ENCODE measurements at regions not wholly inside any gene's neighbourhood (a gene's known extent, or its start where the extent isn't known, plus 50 kb on each side); places are given as distances from the start of the nearest gene placed in this dataset.

DNA sequence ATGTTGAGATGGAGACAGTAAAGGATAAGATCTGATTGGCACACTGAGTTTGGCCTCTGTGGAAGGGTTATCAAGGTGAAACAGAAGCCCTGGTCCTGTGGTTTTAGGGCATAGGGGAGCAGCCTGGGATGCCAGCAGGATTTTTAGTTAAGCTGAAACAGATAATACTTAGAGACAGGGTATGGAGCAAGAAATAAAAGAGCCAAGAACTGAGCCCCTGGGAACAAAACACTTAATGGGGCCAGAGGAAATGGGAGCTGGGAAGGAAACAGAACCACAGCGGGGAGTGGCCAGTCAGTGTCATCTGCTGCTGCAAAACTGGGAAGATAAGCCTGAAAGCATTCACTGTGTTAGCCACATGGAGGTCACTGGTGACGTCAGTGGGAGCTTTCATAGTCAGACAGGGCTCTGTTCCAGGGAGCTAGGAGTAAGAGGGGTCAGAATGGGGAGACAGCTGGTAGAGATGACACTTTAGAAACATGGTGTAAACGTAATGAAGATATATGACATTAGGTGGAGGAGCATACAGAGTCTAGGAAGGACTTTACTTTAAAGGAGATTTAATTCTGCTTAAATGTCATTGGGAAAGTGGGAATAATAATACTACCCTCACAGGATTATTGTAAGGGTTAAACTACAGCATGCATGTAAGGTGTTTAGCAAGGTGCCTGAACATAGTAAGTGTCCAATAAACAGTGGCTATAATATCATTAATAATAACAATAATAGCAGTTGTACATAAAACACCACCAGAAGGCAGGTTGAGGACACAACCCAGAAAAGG lies 172.7 kb upstream of the CTNNB1 start:
- H3K9ac ChIP-seq (ENCODE audit: low read length in 2 of 2): no peak overlapping the region
- no peak overlapping the region for H3K4me3 ChIP-seq (ENCODE audit: low read length in 2 of 2)
- H3K36me3 ChIP-seq (ENCODE audit: control insufficient read depth in 2 of 2, insufficient read depth in 2 of 2, low read length in 2 of 2): no peaks in the 10 kb centered on the region
- no peaks in the 10 kb centered on the region for H3K4me1 ChIP-seq (ENCODE audit: control insufficient read depth, insufficient read depth, low read length)
- H3K27ac ChIP-seq (ENCODE audit: low read length): no peak overlapping the region
- no peaks in the 10 kb centered on the region for H3K27me3 ChIP-seq (ENCODE audit: control insufficient read depth in 1 of 2, insufficient read depth in 2 of 2, low read length in 2 of 2)
- H3K9me3 ChIP-seq (ENCODE audit: control insufficient read depth in 2 of 2, low read length in 2 of 2): no peaks in the 10 kb centered on the region

DNA sequence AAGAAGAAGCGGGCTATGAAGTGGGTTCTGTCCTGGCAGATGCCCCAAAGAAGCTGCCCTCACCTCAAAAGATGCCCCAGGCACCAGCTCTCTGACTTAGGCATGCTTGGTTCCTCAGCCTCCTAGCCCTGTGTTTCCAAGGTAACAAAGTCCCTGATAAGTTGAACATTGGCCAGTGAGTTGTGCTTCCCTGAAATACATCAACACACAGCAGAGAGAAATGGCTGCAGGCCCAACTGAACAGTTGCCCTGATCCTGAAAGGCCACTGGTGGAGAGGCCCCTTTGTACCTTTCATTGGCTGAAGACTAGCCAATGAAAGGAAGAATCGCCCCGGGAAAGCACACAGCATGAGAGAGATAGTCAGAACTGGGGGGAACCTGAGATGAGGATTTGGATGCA lies 169.9 kb upstream of the CTNNB1 start:
- H3K36me3 ChIP-seq (ENCODE audit: control insufficient read depth in 2 of 2, insufficient read depth in 2 of 2, low read length in 2 of 2): no peaks in the 10 kb centered on the region
- H3K9me3 ChIP-seq (ENCODE audit: control insufficient read depth in 2 of 2, low read length in 2 of 2): no peaks in the 10 kb centered on the region
- no peaks in the 10 kb centered on the region for H3K4me1 ChIP-seq (ENCODE audit: control insufficient read depth, insufficient read depth, low read length)
- no peak overlapping the region for H3K4me3 ChIP-seq (ENCODE audit: low read length in 2 of 2)
- no peaks in the 10 kb centered on the region for H3K27me3 ChIP-seq (ENCODE audit: control insufficient read depth in 1 of 2, insufficient read depth in 2 of 2, low read length in 2 of 2)
- no peak overlapping the region for H3K27ac ChIP-seq (ENCODE audit: low read length)
- no peak overlapping the region for H3K9ac ChIP-seq (ENCODE audit: low read length in 2 of 2)

DNA sequence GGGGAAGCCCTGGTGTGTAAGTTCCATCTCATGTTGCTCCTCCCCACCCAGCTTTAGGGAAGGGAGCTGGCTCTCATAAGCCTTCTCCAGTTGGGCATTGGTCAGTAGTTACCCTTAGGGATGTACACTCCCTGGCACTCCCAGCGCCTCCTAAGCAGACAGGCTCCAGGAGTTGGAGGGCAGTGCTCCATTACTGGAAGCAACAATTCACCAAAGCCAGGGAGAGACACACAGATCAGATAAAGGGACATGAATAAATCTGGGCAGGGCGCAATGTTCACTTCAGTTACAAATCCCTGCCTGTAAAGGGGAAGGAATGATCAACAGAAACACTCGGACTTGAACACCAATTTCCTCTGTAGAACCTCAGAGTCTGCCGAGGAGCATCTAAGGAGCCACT lies 169.1 kb upstream of the CTNNB1 start:
- Histone ChIP-seq H3K4me3 (ENCODE audit: low read length in 2 of 2) (no peak overlapping the region), H3K4me1 (ENCODE audit: control insufficient read depth, insufficient read depth, low read length) (peaks cover 2% of the 10 kb centered on the region), H3K27me3 (ENCODE audit: control insufficient read depth in 1 of 2, insufficient read depth in 2 of 2, low read length in 2 of 2) (no peaks in the 10 kb centered on the region), H3K27ac (ENCODE audit: low read length) (no peak overlapping the region), H3K9me3 (ENCODE audit: control insufficient read depth in 2 of 2, low read length in 2 of 2) (no peaks in the 10 kb centered on the region), H3K9ac (ENCODE audit: low read length in 2 of 2) (no peak overlapping the region), H3K36me3 (ENCODE audit: control insufficient read depth in 2 of 2, insufficient read depth in 2 of 2, low read length in 2 of 2) (no peaks in the 10 kb centered on the region)

DNA sequence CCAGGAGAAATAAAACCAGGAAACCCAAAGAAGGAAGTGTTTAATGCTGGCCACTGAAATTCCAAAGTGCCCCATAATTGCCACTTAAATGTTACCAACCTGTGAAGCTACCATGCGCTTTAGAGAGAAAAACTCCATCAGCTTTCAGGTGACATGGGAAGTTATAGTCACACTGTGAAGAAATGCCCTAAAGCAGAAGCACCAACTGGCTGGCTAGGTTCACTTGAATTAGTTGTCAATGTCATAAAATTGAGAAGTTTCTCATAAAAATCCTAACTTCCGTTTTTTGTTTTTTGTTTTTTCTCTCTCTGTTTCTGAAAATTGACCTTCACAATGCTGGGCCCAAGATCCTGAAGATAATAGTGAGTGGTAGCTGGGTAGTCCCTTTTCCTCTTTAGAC lies 167.9 kb upstream of the CTNNB1 start:
- Histone ChIP-seq H3K9ac (ENCODE audit: low read length in 2 of 2) (no peak overlapping the region), H3K4me1 (ENCODE audit: control insufficient read depth, insufficient read depth, low read length) (peaks cover 5% of the 10 kb centered on the region)

DNA sequence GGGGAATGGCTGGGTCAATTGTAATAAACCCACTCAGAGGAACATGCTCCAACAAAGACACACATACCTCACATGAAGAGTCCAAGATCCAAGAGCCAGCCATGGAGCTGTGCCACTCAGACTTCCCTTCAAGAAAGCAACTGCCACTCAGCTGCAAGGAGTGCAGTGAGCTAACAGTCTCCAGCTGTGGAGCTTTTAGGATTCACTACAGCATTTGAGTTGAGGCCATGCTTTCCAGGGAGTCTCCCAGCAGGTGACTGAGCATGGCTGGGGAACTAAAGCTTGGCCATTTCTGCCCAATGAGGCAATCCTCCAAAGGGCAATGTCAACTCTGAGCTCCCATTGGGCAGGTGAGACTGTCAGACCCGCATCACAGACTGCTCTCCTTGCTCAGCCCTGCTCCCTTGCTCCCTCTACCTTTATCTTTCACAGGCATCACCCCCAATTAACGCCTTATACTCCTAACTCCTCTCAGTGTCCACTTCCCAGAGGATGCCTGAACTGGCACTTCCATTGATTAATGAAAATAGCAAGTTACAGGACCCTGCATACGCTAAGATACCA lies 165.3 kb upstream of the CTNNB1 start:
- Histone ChIP-seq H3K9me3 (ENCODE audit: control insufficient read depth in 2 of 2, low read length in 2 of 2) (no peaks in the 10 kb centered on the region), H3K36me3 (ENCODE audit: control insufficient read depth in 2 of 2, insufficient read depth in 2 of 2, low read length in 2 of 2) (no peaks in the 10 kb centered on the region), H3K27me3 (ENCODE audit: control insufficient read depth in 1 of 2, insufficient read depth in 2 of 2, low read length in 2 of 2) (no peaks in the 10 kb centered on the region), H3K4me3 (ENCODE audit: low read length in 2 of 2) (no peak overlapping the region), H3K27ac (ENCODE audit: low read length) (no peak overlapping the region), H3K4me1 (ENCODE audit: control insufficient read depth, insufficient read depth, low read length) (peaks cover 5% of the 10 kb centered on the region), H3K9ac (ENCODE audit: low read length in 2 of 2) (no peak overlapping the region)

More for the DNA sequence above, 167.9 kb upstream of the CTNNB1 start:
- H3K36me3 ChIP-seq (ENCODE audit: control insufficient read depth in 2 of 2, insufficient read depth in 2 of 2, low read length in 2 of 2): no peaks in the 10 kb centered on the region
- H3K4me3 ChIP-seq (ENCODE audit: low read length in 2 of 2): no peak overlapping the region
- no peaks in the 10 kb centered on the region for H3K9me3 ChIP-seq (ENCODE audit: control insufficient read depth in 2 of 2, low read length in 2 of 2)
- H3K27me3 ChIP-seq (ENCODE audit: control insufficient read depth in 1 of 2, insufficient read depth in 2 of 2, low read length in 2 of 2): no peaks in the 10 kb centered on the region
- no peak overlapping the region for H3K27ac ChIP-seq (ENCODE audit: low read length)

DNA sequence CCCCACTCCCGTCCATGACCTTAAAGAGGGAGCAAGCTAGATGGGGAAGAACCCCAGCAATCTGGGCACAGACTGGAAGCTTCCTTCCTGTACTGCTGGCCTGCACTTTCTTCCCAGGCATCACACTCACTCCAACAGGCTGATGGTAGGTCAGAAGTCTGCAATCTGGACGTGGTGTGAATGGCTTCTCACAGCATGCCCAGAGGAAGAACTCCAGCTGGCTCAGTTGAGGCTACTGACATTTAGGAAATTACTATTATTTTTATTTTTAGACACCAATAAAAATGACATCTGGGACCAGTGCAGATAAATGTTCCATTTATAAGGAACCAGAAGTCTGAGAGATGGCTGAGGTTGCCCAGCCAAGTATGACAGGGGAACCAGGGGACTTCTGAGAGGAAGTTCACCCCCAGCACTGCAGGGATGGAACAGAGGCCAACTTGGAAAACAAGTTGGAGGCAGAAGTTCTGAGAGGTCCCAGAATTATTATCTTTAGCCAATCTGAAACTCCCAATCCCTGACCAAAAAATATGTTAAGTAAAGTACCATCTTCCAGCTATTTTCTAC lies 163.8 kb upstream of the CTNNB1 start:
- Histone ChIP-seq H3K4me1 (ENCODE audit: control insufficient read depth, insufficient read depth, low read length) (peaks cover 5% of the 10 kb centered on the region), H3K9ac (ENCODE audit: low read length in 2 of 2) (no peak overlapping the region), H3K36me3 (ENCODE audit: control insufficient read depth in 2 of 2, insufficient read depth in 2 of 2, low read length in 2 of 2) (no peaks in the 10 kb centered on the region), H3K27me3 (ENCODE audit: control insufficient read depth in 1 of 2, insufficient read depth in 2 of 2, low read length in 2 of 2) (no peaks in the 10 kb centered on the region), H3K9me3 (ENCODE audit: control insufficient read depth in 2 of 2, low read length in 2 of 2) (no peaks in the 10 kb centered on the region), H3K27ac (ENCODE audit: low read length) (no peak overlapping the region), H3K4me3 (ENCODE audit: low read length in 2 of 2) (no peak overlapping the region)

DNA sequence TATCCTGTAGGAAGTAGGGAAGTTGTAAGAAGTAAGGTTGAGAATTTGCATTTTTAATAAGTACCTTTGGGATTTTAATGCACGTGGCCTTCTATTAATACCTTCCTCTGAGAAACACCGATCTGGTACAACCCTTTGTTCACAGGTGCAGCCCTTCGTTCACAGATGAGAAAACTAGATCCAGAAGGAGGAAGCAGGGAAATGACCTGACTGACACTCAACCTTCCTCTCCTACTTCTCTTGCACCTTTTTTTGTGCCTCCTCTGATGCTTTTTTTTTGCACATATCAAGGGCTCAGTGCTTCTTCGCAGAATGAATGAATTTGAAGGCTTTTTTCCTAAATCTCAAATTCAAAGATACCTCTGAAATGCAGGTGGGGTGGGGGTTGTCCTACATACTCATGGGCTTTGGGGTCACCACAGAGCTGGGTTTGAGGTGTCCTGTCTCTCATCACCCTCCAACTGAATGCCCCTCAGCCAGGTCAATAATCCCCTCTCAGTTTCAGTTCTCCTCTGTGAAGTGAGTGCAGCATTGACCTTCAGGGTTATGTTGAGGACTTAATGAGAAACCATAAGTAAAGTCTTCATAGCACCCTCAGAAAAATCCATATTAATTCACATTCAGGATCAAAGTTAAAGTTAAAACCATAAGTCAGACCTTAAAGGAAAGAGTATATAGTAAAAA lies 161.5 kb upstream of the CTNNB1 start:
- no peaks in the 10 kb centered on the region for H3K36me3 ChIP-seq (ENCODE audit: control insufficient read depth in 2 of 2, insufficient read depth in 2 of 2, low read length in 2 of 2)
- H3K27me3 ChIP-seq (ENCODE audit: control insufficient read depth in 1 of 2, insufficient read depth in 2 of 2, low read length in 2 of 2): no peaks in the 10 kb centered on the region
- no peaks in the 10 kb centered on the region for H3K9me3 ChIP-seq (ENCODE audit: control insufficient read depth in 2 of 2, low read length in 2 of 2)
- H3K4me1 ChIP-seq (ENCODE audit: control insufficient read depth, insufficient read depth, low read length): peaks cover 5% of the 10 kb centered on the region
- H3K27ac ChIP-seq (ENCODE audit: low read length): no peak overlapping the region
- no peak overlapping the region for H3K9ac ChIP-seq (ENCODE audit: low read length in 2 of 2)
- no peak overlapping the region for H3K4me3 ChIP-seq (ENCODE audit: low read length in 2 of 2)

DNA sequence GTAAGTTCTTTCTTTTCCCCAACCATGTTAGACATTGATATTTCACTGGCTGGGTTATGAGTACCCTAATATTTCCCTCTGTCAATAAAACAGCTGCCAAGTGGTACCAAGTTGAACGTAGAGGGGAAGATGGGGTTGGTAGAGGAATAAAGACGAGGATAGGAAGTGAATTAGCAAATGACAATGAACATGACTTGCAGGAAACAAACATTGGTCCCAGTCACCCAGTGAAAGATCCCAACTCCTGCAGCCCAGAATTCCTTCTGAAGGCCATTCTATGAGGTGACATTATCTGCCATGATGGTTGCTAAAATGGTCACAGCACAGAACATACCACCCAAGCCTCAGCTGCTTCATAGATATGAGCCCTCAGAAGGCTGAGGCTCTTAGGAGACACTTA lies 159.0 kb upstream of the CTNNB1 start:
- Histone ChIP-seq H3K9me3 (ENCODE audit: control insufficient read depth in 2 of 2, low read length in 2 of 2) (no peaks in the 10 kb centered on the region), H3K4me1 (ENCODE audit: control insufficient read depth, insufficient read depth, low read length) (peaks cover 2% of the 10 kb centered on the region), H3K27me3 (ENCODE audit: control insufficient read depth in 1 of 2, insufficient read depth in 2 of 2, low read length in 2 of 2) (no peaks in the 10 kb centered on the region), H3K36me3 (ENCODE audit: control insufficient read depth in 2 of 2, insufficient read depth in 2 of 2, low read length in 2 of 2) (no peaks in the 10 kb centered on the region), H3K4me3 (ENCODE audit: low read length in 2 of 2) (no peak overlapping the region), H3K9ac (ENCODE audit: low read length in 2 of 2) (no peak overlapping the region), H3K27ac (ENCODE audit: low read length) (no peak overlapping the region)

DNA sequence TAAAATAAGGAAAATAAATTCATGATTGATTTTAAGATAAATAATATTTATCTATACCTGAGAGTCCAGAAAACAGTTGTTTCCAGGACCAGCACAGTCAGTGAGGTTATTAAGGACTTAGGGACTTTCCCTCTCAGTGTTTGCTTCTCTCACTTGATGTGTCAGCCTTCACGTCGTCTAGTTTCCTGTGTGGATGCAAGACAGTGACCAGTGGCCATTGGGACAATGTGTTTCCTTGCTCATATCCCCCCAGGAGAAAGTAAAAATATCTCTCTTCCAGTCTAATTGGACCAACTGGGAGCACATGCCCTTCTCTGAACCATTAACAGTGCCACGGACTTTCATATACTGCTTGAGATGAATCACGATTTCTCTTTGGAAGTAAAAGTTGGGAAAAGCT lies 157.8 kb upstream of the CTNNB1 start:
- H3K27ac ChIP-seq (ENCODE audit: low read length): no peak overlapping the region
- no peaks in the 10 kb centered on the region for H3K9me3 ChIP-seq (ENCODE audit: control insufficient read depth in 2 of 2, low read length in 2 of 2)
- H3K36me3 ChIP-seq (ENCODE audit: control insufficient read depth in 2 of 2, insufficient read depth in 2 of 2, low read length in 2 of 2): no peaks in the 10 kb centered on the region
- no peaks in the 10 kb centered on the region for H3K4me1 ChIP-seq (ENCODE audit: control insufficient read depth, insufficient read depth, low read length)
- H3K27me3 ChIP-seq (ENCODE audit: control insufficient read depth in 1 of 2, insufficient read depth in 2 of 2, low read length in 2 of 2): no peaks in the 10 kb centered on the region
- no peak overlapping the region for H3K4me3 ChIP-seq (ENCODE audit: low read length in 2 of 2)
- no peak overlapping the region for H3K9ac ChIP-seq (ENCODE audit: low read length in 2 of 2)

DNA sequence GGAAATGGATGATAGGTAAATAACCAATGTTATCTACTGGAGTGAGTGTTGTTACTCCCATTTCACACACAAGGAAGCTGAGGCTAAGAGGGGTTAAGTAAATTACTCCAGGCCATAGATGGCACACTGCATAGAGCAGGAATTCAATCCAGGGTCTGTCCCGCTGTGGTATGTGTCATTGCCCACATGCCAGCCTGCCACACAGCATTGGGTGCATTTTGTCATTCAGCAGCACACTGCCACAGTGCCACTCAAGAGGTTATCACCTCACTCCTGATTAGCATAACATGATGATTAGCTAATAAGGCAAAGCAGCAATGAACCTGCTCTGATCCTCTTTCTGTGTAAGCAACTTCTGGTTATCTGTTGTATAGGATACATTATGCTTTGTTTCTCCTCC lies 157.4 kb upstream of the CTNNB1 start:
- H3K27me3 ChIP-seq (ENCODE audit: control insufficient read depth in 1 of 2, insufficient read depth in 2 of 2, low read length in 2 of 2): no peaks in the 10 kb centered on the region
- H3K4me3 ChIP-seq (ENCODE audit: low read length in 2 of 2): no peak overlapping the region
- H3K9ac ChIP-seq (ENCODE audit: low read length in 2 of 2): no peak overlapping the region
- no peaks in the 10 kb centered on the region for H3K9me3 ChIP-seq (ENCODE audit: control insufficient read depth in 2 of 2, low read length in 2 of 2)
- no peaks in the 10 kb centered on the region for H3K36me3 ChIP-seq (ENCODE audit: control insufficient read depth in 2 of 2, insufficient read depth in 2 of 2, low read length in 2 of 2)
- H3K4me1 ChIP-seq (ENCODE audit: control insufficient read depth, insufficient read depth, low read length): no peaks in the 10 kb centered on the region
- no peak overlapping the region for H3K27ac ChIP-seq (ENCODE audit: low read length)

DNA sequence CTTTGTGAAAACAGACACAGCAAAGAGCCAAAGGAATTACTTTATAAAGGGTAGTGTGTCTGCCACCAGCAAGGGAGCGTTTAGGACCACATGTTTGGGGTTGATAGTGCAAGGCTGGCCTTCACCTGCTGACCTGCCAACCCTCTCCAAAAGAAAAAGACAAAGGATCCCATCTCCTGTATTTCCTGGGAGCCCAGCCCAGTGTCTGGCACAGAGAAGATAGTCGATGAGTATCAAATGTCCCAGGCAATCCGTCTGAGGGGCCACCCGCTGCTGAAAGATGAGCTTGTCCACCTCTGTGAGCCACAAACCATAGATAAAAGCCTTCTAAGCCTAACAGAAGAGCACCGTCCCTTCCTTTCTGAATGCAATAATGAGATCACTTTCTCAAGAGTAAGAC lies 154.8 kb upstream of the CTNNB1 start:
- H3K36me3 ChIP-seq (ENCODE audit: control insufficient read depth in 2 of 2, insufficient read depth in 2 of 2, low read length in 2 of 2): no peaks in the 10 kb centered on the region
- H3K27me3 ChIP-seq (ENCODE audit: control insufficient read depth in 1 of 2, insufficient read depth in 2 of 2, low read length in 2 of 2): no peaks in the 10 kb centered on the region
- no peak overlapping the region for H3K4me3 ChIP-seq (ENCODE audit: low read length in 2 of 2)
- no peaks in the 10 kb centered on the region for H3K9me3 ChIP-seq (ENCODE audit: control insufficient read depth in 2 of 2, low read length in 2 of 2)
- H3K4me1 ChIP-seq (ENCODE audit: control insufficient read depth, insufficient read depth, low read length): no peaks in the 10 kb centered on the region
- H3K27ac ChIP-seq (ENCODE audit: low read length): no peak overlapping the region
- no peak overlapping the region for H3K9ac ChIP-seq (ENCODE audit: low read length in 2 of 2)
